H1 (cell line): ENCODE measurements at regions not wholly inside any gene's neighbourhood (a gene's known extent, or its start where the extent isn't known, plus 50 kb on each side); places are given as distances from the start of the nearest gene placed in this dataset.

Source experiments
- CTCF ChIA-PET: fragments of 300-600 bp; sonication (Branson Sonifier 250); formaldehyde crosslinking; loops from one replicate; lab custom pipeline; 2021; ENCODE audit not compliant: partially characterized antibody; lab: Charles Lee
- POLR2A ChIA-PET: fragments of 300-600 bp; sonication (Branson Sonifier 250); formaldehyde crosslinking; loops from one replicate; lab custom pipeline; 2021; ENCODE audit warnings: inconsistent platforms; ENCODE audit not compliant: partially characterized antibody; lab: Charles Lee
- DNase-seq, 2 experiments: peaks; one replicate each; pipeline versions ENCODE4 v3.0.0 to v3.0.0-alpha.2; 2010 to 2022; ENCODE audit warnings: low spot score in 2 of 2, low read depth in 1 of 2, mixed read lengths in 1 of 2
- FAIRE-seq: peaks from 2 replicates; lab custom pipeline; 2011; peaks lifted over from hg19 to GRCh38; lab: Jason Lieb, UNC
- H2AFZ ChIP-seq: 2 replicates; pipeline ENCODE4 v1.8.1; 2012; ENCODE audit warnings: low read length, inconsistent platforms
- H2AK5ac ChIP-seq: 2 replicates; pipeline ENCODE4 v1.6.1; 2013; ENCODE audit warnings: low read depth, low read length
- H2BK120ac ChIP-seq: replicated peaks from 2 replicates; pipeline ENCODE3; 2013; ENCODE audit warnings: low read depth, low read length, inconsistent platforms
- H2BK12ac ChIP-seq: 2 replicates; pipeline ENCODE4 v1.6.1; 2013; ENCODE audit warnings: low read depth, low read length
- H2BK15ac ChIP-seq: 2 replicates; pipeline ENCODE4 v1.6.1; 2013; ENCODE audit warnings: low read length
- H2BK20ac ChIP-seq: 2 replicates; pipeline ENCODE4 v1.6.1; 2013; ENCODE audit warnings: low read length
- H2BK5ac ChIP-seq: 2 replicates; pipeline ENCODE4 v1.6.1; 2013; ENCODE audit warnings: low read depth, low read length
- H3K14ac ChIP-seq: 2 replicates; pipeline ENCODE4 v1.6.1; 2013; ENCODE audit warnings: inconsistent platforms; ENCODE audit not compliant: insufficient read length
- H3K18ac ChIP-seq: 2 replicates; pipeline ENCODE4 v1.6.1; 2013; ENCODE audit warnings: low read length; ENCODE audit errors: extremely low read depth
- H3K23ac ChIP-seq: 2 replicates; pipeline ENCODE4 v1.6.1; 2013; ENCODE audit warnings: inconsistent platforms; ENCODE audit not compliant: insufficient read length
- H3K23me2 ChIP-seq: 2 replicates; pipeline ENCODE4 v1.6.1; 2013; ENCODE audit warnings: low read depth, low read length
- H3K27ac ChIP-seq: 2 replicates; pipeline ENCODE4 v1.6.1; 2011; ENCODE audit warnings: low read depth, low read length, inconsistent platforms
- H3K27me3 ChIP-seq, 4 experiments: replicated peaks in 1 of 4; 1 replicate in 1 of 4; 2 replicates in 3 of 4; pipeline versions ENCODE4 v1.6.1 to v1.8.1; 2011 to 2013; ENCODE audit warnings: low read length in 3 of 4, mild to moderate bottlenecking in 3 of 4, inconsistent platforms in 2 of 4, mixed read lengths in 2 of 4, moderate library complexity in 1 of 4; ENCODE audit not compliant: control insufficient read depth in 3 of 4, insufficient read depth in 3 of 4; ENCODE audit errors: extremely low read depth in 1 of 4
- H3K36me3 ChIP-seq, 4 experiments: 2 replicates each; pipeline versions ENCODE4 v1.6.1 to v1.8.1; 2011 to 2013; ENCODE audit warnings: mild to moderate bottlenecking in 4 of 4, low read length in 3 of 4, moderate library complexity in 2 of 4, control low read depth in 1 of 4, inconsistent platforms in 1 of 4; ENCODE audit not compliant: insufficient read depth in 4 of 4, control insufficient read depth in 2 of 4
- H3K4ac ChIP-seq: replicated peaks from 2 replicates; pipeline ENCODE3; 2013; ENCODE audit warnings: low read length, low read depth, mixed read lengths, inconsistent platforms; ENCODE audit not compliant: insufficient read length
- H3K4me1 ChIP-seq, 4 experiments: replicated peaks in 1 of 4; 1 replicate in 1 of 4; 2 replicates in 3 of 4; pipeline versions ENCODE4 v1.6.1 to v1.8.1; 2011 to 2013; ENCODE audit warnings: low read length in 3 of 4, inconsistent platforms in 2 of 4, mixed read lengths in 1 of 4; ENCODE audit not compliant: insufficient read depth in 4 of 4, control insufficient read depth in 3 of 4
- H3K4me2 ChIP-seq, 2 experiments: 2 replicates each; pipeline versions ENCODE4 v1.6.1 to v1.8.1; 2011 to 2013; ENCODE audit warnings: low read depth in 2 of 2, low read length in 2 of 2, control low read depth in 1 of 2, inconsistent platforms in 1 of 2, mild to moderate bottlenecking in 1 of 2; ENCODE audit not compliant: insufficient read depth in 1 of 2
- H3K4me3 ChIP-seq, 4 experiments: fragments of 200-600, 300-600 bp in 1 of 4; sonication (generic), shearing (Covaris generic), sonication (Bioruptor Twin) in 1 of 4; 2 replicates each; pipeline versions ENCODE4 v1.5.1 to v1.8.1; 2011 to 2016; ENCODE audit warnings: low read length in 4 of 4, low read depth in 3 of 4, control low read depth in 2 of 4, inconsistent platforms in 2 of 4, mild to moderate bottlenecking in 2 of 4, mixed read lengths in 1 of 4, moderate library complexity in 1 of 4; ENCODE audit not compliant: insufficient read depth in 2 of 4; ENCODE audit errors: extremely low read depth in 1 of 4
- H3K56ac ChIP-seq: replicated peaks from 2 replicates; pipeline ENCODE3; 2013; ENCODE audit warnings: low read depth, mild to moderate bottlenecking, mixed read lengths, low read length, inconsistent platforms; ENCODE audit not compliant: insufficient read length
- H3K79me1 ChIP-seq: 2 replicates; pipeline ENCODE4 v1.6.1; 2013; ENCODE audit warnings: low read depth, low read length, control low read depth
- H3K79me2 ChIP-seq, 2 experiments: 2 replicates each; pipeline versions ENCODE4 v1.6.1 to v1.8.1; 2012 to 2013; ENCODE audit warnings: low read length in 2 of 2, mild to moderate bottlenecking in 2 of 2, inconsistent platforms in 1 of 2; ENCODE audit not compliant: insufficient read depth in 2 of 2, control insufficient read depth in 1 of 2
- H3K9ac ChIP-seq, 4 experiments: replicated peaks in 1 of 4; 1 replicate in 1 of 4; 2 replicates in 3 of 4; pipeline versions ENCODE4 v1.6.1 to v1.8.1; 2011 to 2013; ENCODE audit warnings: low read depth in 3 of 4, low read length in 3 of 4, control low read depth in 2 of 4, mild to moderate bottlenecking in 2 of 4, moderate library complexity in 2 of 4, inconsistent platforms in 1 of 4; ENCODE audit errors: extremely low read depth in 1 of 4
- H3K9me3 ChIP-seq, 2 experiments: 2 replicates each; pipeline versions ENCODE4 v1.6.1 to v1.8.1; 2012 to 2013; ENCODE audit warnings: mild to moderate bottlenecking in 2 of 2, moderate library complexity in 2 of 2, control low read depth in 1 of 2, inconsistent platforms in 1 of 2, low read depth in 1 of 2, low read length in 1 of 2, mixed read lengths in 1 of 2; ENCODE audit not compliant: insufficient read depth in 2 of 2
- H4K20me1 ChIP-seq, 2 experiments: replicated peaks in 1 of 2; 2 replicates each; pipeline versions ENCODE3 to v1.8.1; 2011 to 2013; ENCODE audit warnings: inconsistent platforms in 2 of 2, low read length in 2 of 2, mild to moderate bottlenecking in 1 of 2; ENCODE audit not compliant: insufficient read depth in 2 of 2, control insufficient read depth in 1 of 2
- H4K5ac ChIP-seq: 2 replicates; pipeline ENCODE4 v1.6.1; 2013; ENCODE audit warnings: low read length, low read depth, mixed read lengths, inconsistent platforms; ENCODE audit not compliant: insufficient read length
- H4K8ac ChIP-seq: 2 replicates; pipeline ENCODE4 v1.8.0; 2013; ENCODE audit warnings: mild to moderate bottlenecking, moderate library complexity, low read length, inconsistent platforms; ENCODE audit not compliant: insufficient read depth; ENCODE audit errors: extremely low read depth
- H4K91ac ChIP-seq: replicated peaks from 2 replicates; pipeline ENCODE3; 2013; ENCODE audit warnings: low read length, mixed read lengths, inconsistent platforms; ENCODE audit not compliant: insufficient read length
- ASH2L ChIP-seq: fragments of 200-600, 300-600 bp; sonication (generic); IDR thresholded peaks from one replicate; pipeline ENCODE4 v1.7.1; 2017; ENCODE audit warnings: low read length
- BCL11A ChIP-seq, 2 experiments: IDR thresholded peaks; one replicate each; pipeline ENCODE4 v1.6.1; 2011; ENCODE audit warnings: low read depth in 2 of 2, low read length in 2 of 2, mild to moderate bottlenecking in 2 of 2
- KDM4A ChIP-seq: IDR thresholded peaks from one replicate; pipeline ENCODE4 v1.7.1; 2012; ENCODE audit warnings: low read depth, mild to moderate bottlenecking, moderate library complexity, low read length, inconsistent platforms; ENCODE audit not compliant: severe bottlenecking
- MAFK ChIP-seq: IDR thresholded peaks from 2 replicates; pipeline ENCODE4 v1.6.1; 2012; ENCODE audit warnings: low read depth, mild to moderate bottlenecking, improper control_type of control experiment, low read length
- NRF1 ChIP-seq: IDR thresholded peaks from 2 replicates; pipeline ENCODE4 v1.6.1; 2011; ENCODE audit warnings: mild to moderate bottlenecking, low read depth, low read length, improper control_type of control experiment
- POLR2A ChIP-seq, 2 experiments: IDR thresholded peaks; 1 replicate in 1 of 2; 2 replicates in 1 of 2; pipeline ENCODE4 v1.6.1; 2011; ENCODE audit warnings: low read depth in 2 of 2, low read length in 2 of 2, mild to moderate bottlenecking in 2 of 2; ENCODE audit errors: control extremely low read depth in 1 of 2
- POU5F1 ChIP-seq: IDR thresholded peaks from 2 replicates; pipeline ENCODE4 v1.6.1; 2011; ENCODE audit warnings: low read depth, mild to moderate bottlenecking, low read length, moderate library complexity
- RNF2 ChIP-seq: fragments of 200-900, 300-1000 bp; sonication (generic); IDR thresholded peaks from 2 replicates; pipeline ENCODE4 v1.7.1; 2016; ENCODE audit warnings: borderline replicate concordance, low read depth, mild to moderate bottlenecking, antibody characterized with exemption, low read length; ENCODE audit not compliant: poor library complexity, severe bottlenecking; ENCODE audit errors: missing control alignments
- SIRT6 ChIP-seq: IDR thresholded peaks from one replicate; pipeline ENCODE4 v1.7.1; 2012; ENCODE audit warnings: low read length, inconsistent platforms
- SP1 ChIP-seq: IDR thresholded peaks from 2 replicates; pipeline ENCODE4 v1.6.1; 2011; ENCODE audit warnings: low read depth, low read length
- SP2 ChIP-seq: IDR thresholded peaks from 2 replicates; pipeline ENCODE4 v1.6.1; 2012; ENCODE audit warnings: mild to moderate bottlenecking, low read length, inconsistent platforms
- SUZ12 ChIP-seq: fragments of 200-600 bp; sonication (generic); IDR thresholded peaks from 2 replicates; pipeline ENCODE4 v1.6.1; 2012; ENCODE audit warnings: mild to moderate bottlenecking, inconsistent platforms, low read length, moderate library complexity, mixed read lengths
- TBP ChIP-seq: IDR thresholded peaks from 2 replicates; pipeline ENCODE4 v1.6.1; 2011; ENCODE audit warnings: low read depth, low read length, improper control_type of control experiment
- WGBS, 2 experiments: shearing (Covaris generic) in 1 of 2; methylation state at CpG; one replicate each; pipeline versions ENCODE4 v1.1.6 to v1.1.7; 2013 to 2015; ENCODE audit warnings: low lambda C conversion rate in 2 of 2, mixed read lengths in 2 of 2, inconsistent platforms in 1 of 2, low coverage in 1 of 2, missing lambda C conversion rate in 1 of 2; ENCODE audit not compliant: insufficient replicate concordance in 2 of 2, insufficient coverage in 1 of 2, insufficient read length in 1 of 2; ENCODE audit errors: extremely low coverage in 1 of 2, missing lambda C conversion rate in 1 of 2; 5-methylcytosine and 5-hydroxymethylcytosine counted together
- TF ChIP-seq, protein P1 (sequence below): IDR thresholded peaks from 2 replicates; pipeline ENCODE4 v1.6.1; 2012; ENCODE audit warnings: inconsistent platforms
- TF ChIP-seq, protein P2 (sequence below): IDR thresholded peaks from 2 replicates; pipeline ENCODE4 v1.6.1; 2011; ENCODE audit warnings: low read depth, mild to moderate bottlenecking, low read length; ENCODE audit not compliant: insufficient read depth

DNA sequence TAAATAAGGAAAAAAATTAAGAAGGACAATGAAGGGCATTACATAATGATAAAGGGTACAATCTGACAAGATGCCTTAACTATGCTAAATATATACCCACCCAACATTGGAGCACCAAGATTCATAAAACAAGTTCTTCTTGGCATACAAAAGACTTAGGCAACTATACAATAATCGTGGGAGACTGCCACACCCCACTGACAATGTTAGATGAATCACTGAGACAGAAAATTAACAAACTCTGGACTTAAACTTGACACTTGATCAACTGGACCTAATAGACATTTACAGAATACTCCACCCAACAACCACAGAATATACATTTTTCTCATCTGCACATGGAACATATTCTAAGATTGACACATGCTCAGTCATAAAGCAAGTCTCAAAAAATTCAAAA is 53.2 kb upstream of the IGSF11 start:
- CTCF ChIA-PET = interaction anchor here (18.0 kb wide), 1 partner anchor 208 kb away, joined by 619 read pairs; no protein-coding TSS in a partner anchor
- TF ChIP-seq SP1 (no peak), MAFK (no peak), KDM4A (no peak), SIRT6 (no peak), POU5F1 (no peak), RNF2 (no peak), NRF1 (no peak), SUZ12 (no peak), POLR2A (IDR thresholded peaks at IDR 0.05; ENCODE audit: control extremely low read depth in 1 of 2, low read depth in 2 of 2, low read length in 2 of 2) (no peak), SP2 (no peak), ASH2L (no peak), BCL11A (IDR thresholded peaks at IDR 0.05; ENCODE audit: low read depth in 2 of 2, low read length in 2 of 2) (no peak), TBP (no peak)
- TF ChIP-seq, protein P1, sequence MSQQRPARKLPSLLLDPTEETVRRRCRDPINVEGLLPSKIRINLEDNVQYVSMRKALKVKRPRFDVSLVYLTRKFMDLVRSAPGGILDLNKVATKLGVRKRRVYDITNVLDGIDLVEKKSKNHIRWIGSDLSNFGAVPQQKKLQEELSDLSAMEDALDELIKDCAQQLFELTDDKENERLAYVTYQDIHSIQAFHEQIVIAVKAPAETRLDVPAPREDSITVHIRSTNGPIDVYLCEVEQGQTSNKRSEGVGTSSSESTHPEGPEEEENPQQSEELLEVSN = no peak
- TF ChIP-seq, protein P2, sequence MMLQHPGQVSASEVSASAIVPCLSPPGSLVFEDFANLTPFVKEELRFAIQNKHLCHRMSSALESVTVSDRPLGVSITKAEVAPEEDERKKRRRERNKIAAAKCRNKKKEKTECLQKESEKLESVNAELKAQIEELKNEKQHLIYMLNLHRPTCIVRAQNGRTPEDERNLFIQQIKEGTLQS = no peak

More for the DNA sequence above, 53.2 kb upstream of the IGSF11 start:
- H3K27me3 ChIP-seq = no peaks in the 10 kb centered on the region
- H2BK5ac ChIP-seq = no peak overlapping the region
- 0 out of 2 replicates have a peak, but pooled peaks cover 2% of the 10 kb centered on the region for H3K23me2 ChIP-seq
- H4K91ac ChIP-seq = no peak overlapping the region
- H3K36me3 ChIP-seq = no peaks in the 10 kb centered on the region
- no peak overlapping the region for H2BK120ac ChIP-seq
- H4K5ac ChIP-seq = no peak overlapping the region
- no peak overlapping the region for H4K8ac ChIP-seq
- H3K9ac ChIP-seq = no peak overlapping the region
- no peak overlapping the region for H3K18ac ChIP-seq
- no peak overlapping the region for H2BK12ac ChIP-seq
- H3K4ac ChIP-seq = no peak overlapping the region
- POLR2A ChIA-PET = no interaction called here
- no peak overlapping the region for H3K4me2 ChIP-seq
- FAIRE-seq (no peak), DNase-seq (no peak)
- no peak overlapping the region for H3K27ac ChIP-seq
- H4K20me1 ChIP-seq = no peaks in the 10 kb centered on the region
- no peak overlapping the region for H3K4me3 ChIP-seq
- H3K9me3 ChIP-seq = no peaks in the 10 kb centered on the region
- no peaks in the 10 kb centered on the region for H3K79me1 ChIP-seq
- no peak overlapping the region for H2AFZ ChIP-seq
- H2BK15ac ChIP-seq = no peak overlapping the region
- H3K4me1 ChIP-seq = no peaks in the 10 kb centered on the region
- 71% methylated on average over 1 of the region's 1 CpG; no CpG with 5 or more reads in 1 of the 2 experiments for WGBS, 2 experiments
- no peak overlapping the region for H3K14ac ChIP-seq
- no peaks in the 10 kb centered on the region for H3K79me2 ChIP-seq
- H3K23ac ChIP-seq = no peak overlapping the region
- H3K56ac ChIP-seq = no peak overlapping the region
- H2BK20ac ChIP-seq = no peak overlapping the region
- no peak overlapping the region for H2AK5ac ChIP-seq
